A549 (cell line): ENCODE measurements at regions not wholly inside any gene's neighbourhood (a gene's known extent, or its start where the extent isn't known, plus 50 kb on each side); places are given as distances from the start of the nearest gene placed in this dataset.

Experiments used
- EHMT2 ChIP-seq: fragments of 200-600 bp; sonication (generic); IDR thresholded peaks from 2 replicates; pipeline ENCODE4 v1.6.1; 2016; ENCODE audit warnings: antibody characterized with exemption, low read depth, mild to moderate bottlenecking, moderate library complexity
- EP300 ChIP-seq, 2 experiments: fragments of >200 bp; sonication (Bioruptor Twin); formaldehyde crosslinking; IDR thresholded peaks; 2 replicates in 1 of 2; 3 replicates in 1 of 2; pipeline ENCODE4 v1.6.1; 2016 to 2017
- FOSL2 ChIP-seq, 2 experiments: fragments of 450-650 bp in 1 of 2; fragments of >200 bp in 1 of 2; sonication (Bioruptor Twin) in 1 of 2; formaldehyde crosslinking; IDR thresholded peaks; 2 replicates each; pipeline versions ENCODE4 v1.5.0 to v1.6.1; 2016 to 2020; ENCODE audit warnings: mild to moderate bottlenecking in 1 of 2, moderate library complexity in 1 of 2
- GATA3 ChIP-seq: IDR thresholded peaks from 2 replicates; pipeline ENCODE4 v1.6.1; 2012; ENCODE audit warnings: borderline replicate concordance
- HDAC2 ChIP-seq: fragments of 200-600 bp; sonication (generic); IDR thresholded peaks from 2 replicates; pipeline ENCODE4 v1.6.1; 2016
- JUNB ChIP-seq: fragments of >200 bp; sonication (Bioruptor Twin); formaldehyde crosslinking; IDR thresholded peaks from 2 replicates; pipeline ENCODE4 v1.6.1; 2016
- PHF8 ChIP-seq: fragments of 200-600 bp; sonication (generic); IDR thresholded peaks from 2 replicates; pipeline ENCODE4 v1.6.1; 2016; ENCODE audit warnings: low read depth, mild to moderate bottlenecking, antibody characterized with exemption, moderate library complexity, borderline replicate concordance
- POLR2A ChIP-seq: IDR thresholded peaks from 2 replicates; pipeline ENCODE4 v1.6.1; 2012; ENCODE audit warnings: mild to moderate bottlenecking, low read length
- TF ChIP-seq, protein P1 (sequence below): fragments of >200 bp; sonication (Bioruptor Twin); formaldehyde crosslinking; IDR thresholded peaks from 3 replicates; pipeline ENCODE4 v1.5.1; 2016
- TF ChIP-seq, protein P2 (sequence below): fragments of 200-600 bp; sonication (generic); IDR thresholded peaks from 2 replicates; pipeline ENCODE4 v1.6.1; 2016; ENCODE audit warnings: antibody characterized with exemption, mild to moderate bottlenecking, moderate library complexity
- TF ChIP-seq, protein P3 (sequence below): IDR thresholded peaks from 2 replicates; pipeline ENCODE4 v1.6.1; 2012

DNA sequence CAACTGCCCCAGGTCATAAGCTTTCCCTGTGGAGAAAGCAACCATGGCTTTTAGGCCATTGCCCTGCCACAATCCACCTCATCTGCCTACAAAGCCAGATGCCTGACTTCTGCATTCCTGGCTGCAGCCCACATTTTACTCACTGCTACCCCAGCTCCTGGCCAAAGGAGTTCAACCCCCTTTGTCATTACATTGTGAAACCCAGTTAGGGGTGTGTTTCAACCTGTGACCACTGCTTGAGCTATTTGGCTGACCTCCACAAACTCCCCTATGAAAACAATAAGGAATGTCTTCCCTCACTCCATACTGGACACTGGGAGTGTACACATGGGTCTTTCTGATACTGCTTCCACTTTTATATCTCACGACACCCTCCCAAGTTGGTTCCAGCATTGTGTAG, 589.2 kb downstream of the SH3BGRL start:
- TF ChIP-seq, protein P1, sequence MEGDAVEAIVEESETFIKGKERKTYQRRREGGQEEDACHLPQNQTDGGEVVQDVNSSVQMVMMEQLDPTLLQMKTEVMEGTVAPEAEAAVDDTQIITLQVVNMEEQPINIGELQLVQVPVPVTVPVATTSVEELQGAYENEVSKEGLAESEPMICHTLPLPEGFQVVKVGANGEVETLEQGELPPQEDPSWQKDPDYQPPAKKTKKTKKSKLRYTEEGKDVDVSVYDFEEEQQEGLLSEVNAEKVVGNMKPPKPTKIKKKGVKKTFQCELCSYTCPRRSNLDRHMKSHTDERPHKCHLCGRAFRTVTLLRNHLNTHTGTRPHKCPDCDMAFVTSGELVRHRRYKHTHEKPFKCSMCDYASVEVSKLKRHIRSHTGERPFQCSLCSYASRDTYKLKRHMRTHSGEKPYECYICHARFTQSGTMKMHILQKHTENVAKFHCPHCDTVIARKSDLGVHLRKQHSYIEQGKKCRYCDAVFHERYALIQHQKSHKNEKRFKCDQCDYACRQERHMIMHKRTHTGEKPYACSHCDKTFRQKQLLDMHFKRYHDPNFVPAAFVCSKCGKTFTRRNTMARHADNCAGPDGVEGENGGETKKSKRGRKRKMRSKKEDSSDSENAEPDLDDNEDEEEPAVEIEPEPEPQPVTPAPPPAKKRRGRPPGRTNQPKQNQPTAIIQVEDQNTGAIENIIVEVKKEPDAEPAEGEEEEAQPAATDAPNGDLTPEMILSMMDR = no peak
- TF ChIP-seq, protein P2, sequence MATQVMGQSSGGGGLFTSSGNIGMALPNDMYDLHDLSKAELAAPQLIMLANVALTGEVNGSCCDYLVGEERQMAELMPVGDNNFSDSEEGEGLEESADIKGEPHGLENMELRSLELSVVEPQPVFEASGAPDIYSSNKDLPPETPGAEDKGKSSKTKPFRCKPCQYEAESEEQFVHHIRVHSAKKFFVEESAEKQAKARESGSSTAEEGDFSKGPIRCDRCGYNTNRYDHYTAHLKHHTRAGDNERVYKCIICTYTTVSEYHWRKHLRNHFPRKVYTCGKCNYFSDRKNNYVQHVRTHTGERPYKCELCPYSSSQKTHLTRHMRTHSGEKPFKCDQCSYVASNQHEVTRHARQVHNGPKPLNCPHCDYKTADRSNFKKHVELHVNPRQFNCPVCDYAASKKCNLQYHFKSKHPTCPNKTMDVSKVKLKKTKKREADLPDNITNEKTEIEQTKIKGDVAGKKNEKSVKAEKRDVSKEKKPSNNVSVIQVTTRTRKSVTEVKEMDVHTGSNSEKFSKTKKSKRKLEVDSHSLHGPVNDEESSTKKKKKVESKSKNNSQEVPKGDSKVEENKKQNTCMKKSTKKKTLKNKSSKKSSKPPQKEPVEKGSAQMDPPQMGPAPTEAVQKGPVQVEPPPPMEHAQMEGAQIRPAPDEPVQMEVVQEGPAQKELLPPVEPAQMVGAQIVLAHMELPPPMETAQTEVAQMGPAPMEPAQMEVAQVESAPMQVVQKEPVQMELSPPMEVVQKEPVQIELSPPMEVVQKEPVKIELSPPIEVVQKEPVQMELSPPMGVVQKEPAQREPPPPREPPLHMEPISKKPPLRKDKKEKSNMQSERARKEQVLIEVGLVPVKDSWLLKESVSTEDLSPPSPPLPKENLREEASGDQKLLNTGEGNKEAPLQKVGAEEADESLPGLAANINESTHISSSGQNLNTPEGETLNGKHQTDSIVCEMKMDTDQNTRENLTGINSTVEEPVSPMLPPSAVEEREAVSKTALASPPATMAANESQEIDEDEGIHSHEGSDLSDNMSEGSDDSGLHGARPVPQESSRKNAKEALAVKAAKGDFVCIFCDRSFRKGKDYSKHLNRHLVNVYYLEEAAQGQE = no peak
- TF ChIP-seq JUNB (no peak), EP300 (IDR thresholded peaks at IDR 0.05) (no peak), FOSL2 (IDR thresholded peaks at IDR 0.05) (no peak), FOSL2 (CRISPR knock-in tag; IDR thresholded peaks at IDR 0.05) (no peak), EHMT2 (no peak), POLR2A (no peak), PHF8 (no peak), HDAC2 (no peak), GATA3 (no peak)
- TF ChIP-seq, protein P3, sequence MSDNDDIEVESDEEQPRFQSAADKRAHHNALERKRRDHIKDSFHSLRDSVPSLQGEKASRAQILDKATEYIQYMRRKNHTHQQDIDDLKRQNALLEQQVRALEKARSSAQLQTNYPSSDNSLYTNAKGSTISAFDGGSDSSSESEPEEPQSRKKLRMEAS = no peak
